Ovary (tissue), 7 donors: ENCODE measurements at regions not wholly inside any gene's neighbourhood (a gene's known extent, or its start where the extent isn't known, plus 50 kb on each side); places are given as distances from the start of the nearest gene placed in this dataset.

Experiments
- DNase-seq, 5 donors: peaks; one replicate each; pipeline ENCODE4 v3.0.0-alpha.2; 2019 to 2020
- H3K27ac ChIP-seq, 2 donors: fragments of 200-600 bp; one replicate each; pipeline versions ENCODE4 v1.5.1 to v1.8.0; 2019 to 2022
- H3K27me3 ChIP-seq: fragments of 200-600 bp; one replicate; pipeline ENCODE4 v1.8.0; 2022
- H3K36me3 ChIP-seq: fragments of 200-600 bp; sonication (generic); one replicate; pipeline ENCODE4 v1.5.1; 2019
- H3K4me1 ChIP-seq: one replicate; pipeline ENCODE4 v1.8.1; 2013; ENCODE audit warnings: mild to moderate bottlenecking, moderate library complexity; ENCODE audit not compliant: insufficient read depth
- H3K4me3 ChIP-seq: fragments of 200-600 bp; sonication (generic); one replicate; pipeline ENCODE4 v1.5.1; 2017
- H3K9me3 ChIP-seq, 2 donors: fragments of 200-600 bp in 1 of 2; sonication (generic) in 1 of 2; one replicate each; pipeline versions ENCODE4 v1.5.1 to v1.8.1; 2013 to 2019; ENCODE audit warnings: mild to moderate bottlenecking in 1 of 2, moderate library complexity in 1 of 2
- EP300 ChIP-seq: sonication (generic); formaldehyde crosslinking; IDR thresholded peaks from one replicate; pipeline ENCODE4 v1.6.1; 2017; ENCODE audit warnings: antibody characterized with exemption
- POLR2A ChIP-seq: fragments of 450-650 bp; IDR thresholded peaks from one replicate; pipeline ENCODE4 v1.6.1; 2017; ENCODE audit warnings: antibody characterized with exemption, mild to moderate bottlenecking, moderate library complexity
- WGBS, 3 donors: extraction: QIAGEN DNeasy Blood & Tissue Kit in 1 of 3; methylation state at CpG; one replicate each; pipeline versions ENCODE4 v1.1.5 to v1.1.7; 2013 to 2017; 5-methylcytosine and 5-hydroxymethylcytosine counted together
- intact Hi-C, 4 donors: fragments of 100-400 bp; cut with DNase I; formaldehyde crosslinking; loops; one replicate each; pipeline versions ENCODE4 v1.11.0 to v1.15.1; 2022 to 2023
- TF ChIP-seq, protein P1 (sequence below), 3 donors: fragments of 450-650 bp in 2 of 3; fragments of 200-600 bp in 1 of 3; IDR thresholded peaks; one replicate each; pipeline versions ENCODE4 v1.5.1 to v1.8.0; 2016 to 2022; ENCODE audit warnings: antibody characterized with exemption in 3 of 3, mild to moderate bottlenecking in 1 of 3
- donor health status: DM: no; HTN: no; CAD: no; lungs with moderate emphysema.
- donor health status: DM: no; HTN: no; CAD: no.
- donor health status: Bipolar disorder and iron deficiency.
- donor health status: DM: no; HTN: no; CAD: no.
- donor health status: DM: yes; HTN: yes; CAD: no.

DNA sequence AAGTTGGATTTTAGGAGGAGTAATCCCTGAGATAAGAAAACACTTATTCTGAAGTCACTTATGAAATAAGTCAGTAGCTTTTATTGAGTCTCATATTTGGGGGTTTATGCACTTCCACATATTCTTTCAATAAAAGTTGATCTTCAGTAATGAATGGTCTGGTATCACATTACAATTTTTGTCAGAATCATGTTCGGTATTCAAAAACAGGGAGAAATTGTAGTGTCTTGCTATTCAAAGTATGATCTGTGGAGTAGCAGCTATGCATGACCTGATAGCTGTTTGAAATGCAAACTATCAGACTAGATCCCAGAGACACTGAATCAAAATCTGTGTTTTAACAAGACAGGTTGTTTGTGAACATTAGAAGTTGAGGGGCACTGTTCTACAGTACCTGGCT is 857.6 kb downstream of the METTL15 start:
- Histone ChIP-seq H3K9me3 (no peaks in the 10 kb centered on the region), H3K4me1 (no peaks in the 10 kb centered on the region), H3K27me3 (no peaks in the 10 kb centered on the region), H3K36me3 (no peaks in the 10 kb centered on the region), H3K4me3 (no peak overlapping the region), H3K27ac (no peak overlapping the region)
- no peak for DNase-seq
- intact Hi-C loops: no loop called here
- 46 to 71% (median 62%) methylated on average over 1 of the region's 1 CpG for WGBS, 3 donors
- no peak for TF ChIP-seq EP300
- TF ChIP-seq, protein P1, sequence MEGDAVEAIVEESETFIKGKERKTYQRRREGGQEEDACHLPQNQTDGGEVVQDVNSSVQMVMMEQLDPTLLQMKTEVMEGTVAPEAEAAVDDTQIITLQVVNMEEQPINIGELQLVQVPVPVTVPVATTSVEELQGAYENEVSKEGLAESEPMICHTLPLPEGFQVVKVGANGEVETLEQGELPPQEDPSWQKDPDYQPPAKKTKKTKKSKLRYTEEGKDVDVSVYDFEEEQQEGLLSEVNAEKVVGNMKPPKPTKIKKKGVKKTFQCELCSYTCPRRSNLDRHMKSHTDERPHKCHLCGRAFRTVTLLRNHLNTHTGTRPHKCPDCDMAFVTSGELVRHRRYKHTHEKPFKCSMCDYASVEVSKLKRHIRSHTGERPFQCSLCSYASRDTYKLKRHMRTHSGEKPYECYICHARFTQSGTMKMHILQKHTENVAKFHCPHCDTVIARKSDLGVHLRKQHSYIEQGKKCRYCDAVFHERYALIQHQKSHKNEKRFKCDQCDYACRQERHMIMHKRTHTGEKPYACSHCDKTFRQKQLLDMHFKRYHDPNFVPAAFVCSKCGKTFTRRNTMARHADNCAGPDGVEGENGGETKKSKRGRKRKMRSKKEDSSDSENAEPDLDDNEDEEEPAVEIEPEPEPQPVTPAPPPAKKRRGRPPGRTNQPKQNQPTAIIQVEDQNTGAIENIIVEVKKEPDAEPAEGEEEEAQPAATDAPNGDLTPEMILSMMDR (IDR thresholded peaks at IDR 0.05): no peak
- TF ChIP-seq POLR2A: no peak

DNA sequence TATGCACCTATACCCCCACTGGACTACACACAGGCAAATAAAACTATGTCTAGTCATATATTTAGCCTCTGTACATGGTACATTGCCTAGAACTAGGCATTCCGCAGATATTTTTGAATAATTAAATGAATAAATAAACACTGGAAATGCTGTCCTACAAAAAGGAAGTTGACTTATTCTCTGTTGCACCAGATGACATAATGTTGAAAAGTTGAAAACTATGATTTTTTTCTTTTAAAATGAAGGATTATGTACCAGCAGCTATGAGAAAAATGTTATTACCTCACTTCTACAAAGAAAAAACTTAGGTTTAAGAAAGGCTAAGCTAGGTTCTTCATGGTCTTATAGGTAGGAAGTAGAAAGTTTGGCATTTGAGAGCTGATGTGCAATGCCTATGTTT is 856.6 kb downstream of the METTL15 start:
- intact Hi-C loops: no loop called here
- H3K36me3 ChIP-seq: no peaks in the 10 kb centered on the region
- H3K27me3 ChIP-seq: no peaks in the 10 kb centered on the region
- no peaks in the 10 kb centered on the region for H3K9me3 ChIP-seq
- no peaks in the 10 kb centered on the region for H3K4me1 ChIP-seq
- 49 to 92% (median 80%) methylated on average over 1 of the region's 1 CpG for WGBS, 3 donors
- no peak overlapping the region for H3K27ac ChIP-seq
- TF ChIP-seq POLR2A (no peak), EP300 (no peak)
- TF ChIP-seq, protein P1 (IDR thresholded peaks at IDR 0.05): no peak
- DNase-seq: no peak
- H3K4me3 ChIP-seq: no peak overlapping the region

DNA sequence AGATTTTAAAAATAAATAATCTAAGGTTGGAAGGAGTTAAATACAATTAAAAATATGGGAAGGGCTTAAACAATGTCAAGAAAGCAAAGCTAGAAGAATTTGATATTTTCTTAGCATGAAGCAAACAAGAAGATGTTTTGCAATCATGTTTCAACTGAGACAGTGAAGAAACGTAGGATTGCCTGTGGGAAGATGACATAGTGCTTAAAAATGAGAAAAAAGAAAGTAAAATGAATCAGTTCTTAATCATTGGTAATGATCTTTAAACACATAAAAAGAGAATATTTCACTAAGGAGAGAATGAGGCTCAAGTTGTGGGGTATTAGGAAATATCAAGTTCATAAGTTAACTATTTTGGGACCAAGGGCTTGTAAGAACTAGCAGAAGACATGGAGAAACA is 855.0 kb downstream of the METTL15 start:
- TF ChIP-seq EP300 (no peak), POLR2A (no peak)
- TF ChIP-seq, protein P1 (IDR thresholded peaks at IDR 0.05): no peak
- DNase-seq: no peak

DNA sequence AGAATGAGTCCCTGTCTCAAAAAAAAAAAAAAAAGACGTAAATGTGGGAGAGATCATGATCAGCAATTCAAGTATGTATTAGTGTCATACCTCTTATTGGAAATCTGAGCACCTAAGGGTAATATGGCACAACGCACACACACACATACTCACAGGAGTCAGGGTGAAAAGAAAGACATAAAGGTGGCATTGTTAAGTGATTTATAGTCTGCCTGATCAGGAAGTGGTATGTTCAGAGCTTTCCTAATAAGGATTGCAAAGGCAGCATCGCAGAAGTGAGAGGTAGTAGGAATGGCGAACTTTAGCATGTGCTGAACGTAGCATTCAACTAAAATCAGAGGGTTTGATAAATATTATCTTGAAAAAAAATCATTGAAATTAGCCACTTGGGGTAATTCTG is 854.3 kb downstream of the METTL15 start:
- H3K4me1 ChIP-seq: no peaks in the 10 kb centered on the region
- no peak for DNase-seq
- TF ChIP-seq POLR2A (no peak), EP300 (no peak)
- TF ChIP-seq, protein P1 (IDR thresholded peaks at IDR 0.05): no peak
- no peaks in the 10 kb centered on the region for H3K27me3 ChIP-seq
- no peak overlapping the region for H3K4me3 ChIP-seq
- intact Hi-C loops: no loop called here
- 78 to 84% (median 81%) methylated on average over 5 of the region's 5 CpGs for WGBS, 3 donors
- H3K9me3 ChIP-seq: no peaks in the 10 kb centered on the region
- no peaks in the 10 kb centered on the region for H3K36me3 ChIP-seq
- H3K27ac ChIP-seq: no peak overlapping the region

More for the DNA sequence above, 855.0 kb downstream of the METTL15 start:
- H3K4me1 ChIP-seq: no peaks in the 10 kb centered on the region
- no peaks in the 10 kb centered on the region for H3K36me3 ChIP-seq
- H3K4me3 ChIP-seq: no peak overlapping the region
- H3K27me3 ChIP-seq: no peaks in the 10 kb centered on the region
- no peak overlapping the region for H3K27ac ChIP-seq
- WGBS, 3 donors: 8 to 17% (median 15%) methylated on average over 1 of the region's 1 CpG
- no peaks in the 10 kb centered on the region for H3K9me3 ChIP-seq
- intact Hi-C loops: no loop called here

DNA sequence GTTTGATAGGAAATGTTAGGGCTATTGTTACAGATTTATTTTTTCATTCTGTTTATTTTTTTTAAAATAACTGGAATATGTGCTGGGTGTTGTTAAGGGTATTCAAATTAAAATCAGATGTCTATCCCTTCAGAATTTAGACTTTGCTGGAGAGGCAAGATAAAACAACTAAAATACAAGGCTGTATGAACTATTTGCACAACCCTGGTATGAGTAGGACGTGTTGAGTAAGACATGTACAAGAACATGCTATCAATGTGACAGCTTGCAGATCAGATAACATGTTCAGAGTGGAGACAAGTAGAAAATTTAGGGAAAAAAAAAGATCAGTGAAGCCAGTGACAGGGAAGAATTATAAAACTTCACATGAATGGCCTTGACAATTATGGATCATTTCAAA is 853.5 kb downstream of the METTL15 start:
- Histone ChIP-seq H3K4me1 (no peaks in the 10 kb centered on the region), H3K36me3 (no peaks in the 10 kb centered on the region), H3K9me3 (no peaks in the 10 kb centered on the region), H3K4me3 (no peak overlapping the region), H3K27me3 (no peaks in the 10 kb centered on the region), H3K27ac (no peak overlapping the region)
- no peak for TF ChIP-seq POLR2A
- TF ChIP-seq, protein P1 (IDR thresholded peaks at IDR 0.05): no peak
- TF ChIP-seq EP300: no peak
- WGBS, 3 donors: 54 to 80% (median 77%) methylated on average over 1 of the region's 1 CpG
- no peak for DNase-seq
- intact Hi-C loops: no loop called here
